H1 (cell line): ENCODE measurements at regions not wholly inside any gene's neighbourhood (a gene's known extent, or its start where the extent isn't known, plus 50 kb on each side); places are given as distances from the start of the nearest gene placed in this dataset.

Experiments
- ATF2 ChIP-seq: IDR thresholded peaks from 2 replicates; pipeline ENCODE4 v1.6.1; 2012; ENCODE audit warnings: low read length, inconsistent platforms
- BCL11A ChIP-seq, 2 experiments: IDR thresholded peaks; one replicate each; pipeline ENCODE4 v1.6.1; 2011; ENCODE audit warnings: low read depth in 2 of 2, low read length in 2 of 2, mild to moderate bottlenecking in 2 of 2
- CTCF ChIP-seq, 3 experiments: IDR thresholded peaks; 1 replicate in 2 of 3; 2 replicates in 1 of 3; pipeline versions ENCODE4 v1.5.1 to v1.6.1; 2011; ENCODE audit warnings: low read length in 3 of 3, mild to moderate bottlenecking in 3 of 3, inconsistent platforms in 2 of 3, low read depth in 1 of 3, moderate library complexity in 1 of 3; ENCODE audit not compliant: insufficient read depth in 1 of 3; ENCODE audit errors: control extremely low read depth in 1 of 3
- EP300 ChIP-seq, 2 experiments: IDR thresholded peaks; 1 replicate in 1 of 2; 2 replicates in 1 of 2; pipeline ENCODE4 v1.6.1; 2011 to 2012; ENCODE audit warnings: low read depth in 2 of 2, low read length in 2 of 2, mild to moderate bottlenecking in 2 of 2, borderline replicate concordance in 1 of 2, inconsistent platforms in 1 of 2, moderate library complexity in 1 of 2
- EZH2 ChIP-seq: fragments of 200-600 bp; sonication (generic); IDR thresholded peaks from 2 replicates; pipeline ENCODE4 v1.7.1; 2012; ENCODE audit warnings: low read depth, mild to moderate bottlenecking, moderate library complexity, low read length, inconsistent platforms; ENCODE audit not compliant: severe bottlenecking
- FOSL1 ChIP-seq: IDR thresholded peaks from 2 replicates; pipeline ENCODE4 v1.6.1; 2011; ENCODE audit warnings: mild to moderate bottlenecking, low read depth, low read length, moderate library complexity; ENCODE audit not compliant: insufficient read depth
- JUND ChIP-seq: IDR thresholded peaks from 2 replicates; pipeline ENCODE4 v1.6.1; 2011; ENCODE audit warnings: mild to moderate bottlenecking, improper control_type of control experiment, low read length
- POLR2A ChIP-seq, 2 experiments: IDR thresholded peaks; 1 replicate in 1 of 2; 2 replicates in 1 of 2; pipeline ENCODE4 v1.6.1; 2011; ENCODE audit warnings: low read depth in 2 of 2, low read length in 2 of 2, mild to moderate bottlenecking in 2 of 2; ENCODE audit errors: control extremely low read depth in 1 of 2
- SRF ChIP-seq: IDR thresholded peaks from 2 replicates; pipeline ENCODE4 v1.6.1; 2011; ENCODE audit warnings: mild to moderate bottlenecking, low read depth, low read length, moderate library complexity
- TBP ChIP-seq: IDR thresholded peaks from 2 replicates; pipeline ENCODE4 v1.6.1; 2011; ENCODE audit warnings: low read depth, low read length, improper control_type of control experiment
- TF ChIP-seq, protein P1 (sequence below): IDR thresholded peaks from 2 replicates; pipeline ENCODE4 v1.6.1; 2011; ENCODE audit warnings: low read length, improper control_type of control experiment

- TF ChIP-seq FOSL1 (no peak), TBP (no peak), ATF2 (no peak), POLR2A (IDR thresholded peaks at IDR 0.05; ENCODE audit: control extremely low read depth in 1 of 2, low read depth in 2 of 2, low read length in 2 of 2) (no peak), EP300 (IDR thresholded peaks at IDR 0.05; ENCODE audit: borderline replicate concordance in 1 of 2, low read depth in 2 of 2, low read length in 2 of 2) (no peak), EZH2 (no peak), CTCF (IDR thresholded peaks at IDR 0.05; ENCODE audit: control extremely low read depth in 1 of 3, insufficient read depth in 1 of 3, low read depth in 1 of 3, low read length in 3 of 3) (no peak), JUND (no peak), SRF (no peak), BCL11A (IDR thresholded peaks at IDR 0.05; ENCODE audit: low read depth in 2 of 2, low read length in 2 of 2) (no peak)
- TF ChIP-seq, protein P1, sequence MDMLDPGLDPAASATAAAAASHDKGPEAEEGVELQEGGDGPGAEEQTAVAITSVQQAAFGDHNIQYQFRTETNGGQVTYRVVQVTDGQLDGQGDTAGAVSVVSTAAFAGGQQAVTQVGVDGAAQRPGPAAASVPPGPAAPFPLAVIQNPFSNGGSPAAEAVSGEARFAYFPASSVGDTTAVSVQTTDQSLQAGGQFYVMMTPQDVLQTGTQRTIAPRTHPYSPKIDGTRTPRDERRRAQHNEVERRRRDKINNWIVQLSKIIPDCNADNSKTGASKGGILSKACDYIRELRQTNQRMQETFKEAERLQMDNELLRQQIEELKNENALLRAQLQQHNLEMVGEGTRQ, result no peak
These were observed 89.6 kb upstream of the MAF start for GRCh38 chr16:79690159-79690558.
